HG02884 (cell line): ENCODE measurements at regions not wholly inside any gene's neighbourhood (a gene's known extent, or its start where the extent isn't known, plus 50 kb on each side); places are given as distances from the start of the nearest gene placed in this dataset.
"Not testable (repeated sequence)": the region's sequence is repeated elsewhere in the genome, so short reads cannot be mapped to it uniquely, and the experiment has no call there.

Experiments
- ATAC-seq: cut with Tn5 transposase; IDR thresholded peaks from one replicate; pipeline ENCODE4 v1.9.1; 2021; ENCODE audit warnings: mild to moderate bottlenecking, moderate library complexity; ENCODE audit not compliant: unreplicated experiment

DNA sequence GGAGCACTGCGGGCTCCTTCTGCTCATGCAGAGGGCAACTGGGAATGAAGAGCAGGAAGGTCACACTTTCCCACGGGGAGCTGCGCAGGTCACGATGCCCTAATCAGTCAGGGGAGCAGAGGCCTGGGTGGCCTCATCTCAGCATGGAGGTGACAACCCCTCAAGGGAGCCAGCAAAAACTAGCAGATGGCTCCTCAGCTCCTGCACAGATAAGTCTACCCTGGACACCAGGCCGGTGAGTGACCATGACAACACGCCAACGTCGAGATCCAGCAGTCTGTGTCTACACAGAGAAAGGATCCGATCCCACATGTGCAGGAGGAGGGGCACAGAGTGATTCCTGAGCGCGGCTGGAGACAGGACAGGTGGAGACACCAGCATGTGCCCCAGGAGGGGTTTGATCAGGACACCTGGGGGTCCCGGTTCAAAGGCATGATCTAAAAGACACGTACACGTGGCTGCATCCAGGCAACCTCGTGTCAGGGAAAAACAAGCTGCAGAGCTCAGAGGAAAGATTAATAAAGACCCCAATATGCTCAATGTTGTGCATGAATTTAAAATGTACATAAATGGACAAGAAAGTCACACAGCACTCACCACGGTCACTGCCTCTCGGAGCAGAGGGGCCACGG, 153.7 kb upstream of the SFSWAP start:
- no peak for ATAC-seq

DNA sequence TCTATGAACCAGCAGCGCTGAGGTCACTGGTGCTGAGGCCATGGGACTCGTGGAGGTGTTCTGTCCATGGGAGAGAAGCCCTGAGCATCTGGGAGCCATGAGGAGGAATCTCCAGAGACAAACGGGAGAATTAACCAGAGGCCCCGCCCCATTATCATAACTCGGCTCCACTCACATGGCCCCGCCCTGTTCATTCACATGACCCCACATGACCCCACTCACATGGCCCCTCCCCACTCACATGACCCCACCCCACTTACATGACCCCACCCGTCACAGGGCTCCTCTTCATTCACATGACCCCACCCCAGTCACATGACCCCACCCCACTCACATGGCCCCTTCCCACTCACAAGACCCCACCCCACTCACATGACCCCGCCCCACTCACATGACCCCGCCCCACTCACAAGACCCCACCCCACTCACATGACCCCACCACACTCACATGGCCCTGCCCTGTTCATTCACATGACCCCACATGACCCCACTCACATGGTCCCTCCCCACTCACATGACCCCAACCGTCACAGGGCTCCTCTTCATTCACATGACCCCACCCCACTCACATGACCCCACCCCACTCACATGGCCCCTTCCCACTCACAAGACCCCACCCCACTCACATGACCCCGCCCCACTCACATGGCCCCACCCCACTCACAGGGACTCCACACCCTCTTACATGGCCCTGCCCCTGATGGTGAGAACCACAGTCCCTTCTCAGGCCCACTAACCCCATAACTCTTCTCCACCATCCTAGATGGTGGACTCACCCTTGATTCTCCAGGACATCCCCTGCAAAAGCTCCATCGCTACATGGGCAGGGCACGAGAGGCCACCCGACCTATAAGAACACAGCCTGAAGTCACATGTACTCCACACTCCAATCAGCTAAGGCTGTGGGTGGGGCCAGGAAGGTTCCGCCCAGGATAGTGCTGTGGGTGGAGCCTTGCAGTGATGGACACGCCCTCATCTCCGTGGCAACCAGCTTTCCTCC, 151.1 kb upstream of the SFSWAP start:
- ATAC-seq: no peak

DNA sequence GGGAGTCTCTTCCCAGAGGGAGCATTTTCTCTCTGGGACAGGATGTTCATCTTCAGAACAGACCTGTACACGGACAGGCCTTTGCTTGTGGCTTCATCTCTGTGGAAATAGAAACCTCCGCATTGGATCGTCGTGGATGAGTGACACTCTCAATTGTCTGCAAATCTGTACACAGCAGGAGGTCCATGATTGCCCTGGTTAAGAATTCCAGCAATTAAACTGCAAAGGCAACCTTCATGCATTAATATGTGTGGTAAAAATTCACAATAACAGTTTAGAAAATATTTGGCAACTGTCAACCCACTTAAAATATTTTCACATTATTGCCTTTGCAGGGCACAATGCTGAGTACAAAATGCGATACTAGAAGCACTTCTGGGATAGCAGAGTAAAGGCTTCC, 149.8 kb upstream of the SFSWAP start:
- no peak for ATAC-seq

- ATAC-seq: no peak
These were observed 148.8 kb upstream of the SFSWAP start for GRCh38 chr12:131561891-131562684.

GRCh38 chr12:131564138-131564727, 146.7 kb upstream of the SFSWAP start:
- not testable (repeated sequence) for ATAC-seq

DNA sequence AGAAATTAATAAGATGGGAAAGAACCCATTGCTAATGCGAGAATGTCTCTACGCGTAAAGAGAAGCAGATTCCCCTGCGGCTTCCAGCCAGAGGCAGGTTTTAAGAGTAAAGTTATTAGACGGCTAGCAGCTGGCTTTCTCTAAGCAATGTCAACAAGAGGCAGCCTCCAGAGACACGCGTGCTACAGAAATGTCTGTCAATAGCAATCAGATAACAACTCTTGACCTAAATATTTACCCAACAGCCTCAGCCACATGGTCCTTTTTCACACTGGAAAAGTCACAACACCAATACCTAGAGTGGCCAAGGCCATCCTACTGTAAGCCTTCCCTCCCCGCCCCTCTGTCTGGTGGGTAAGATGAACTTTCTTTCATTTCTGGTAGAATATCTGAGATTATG, 146.0 kb upstream of the SFSWAP start:
- no peak for ATAC-seq

DNA sequence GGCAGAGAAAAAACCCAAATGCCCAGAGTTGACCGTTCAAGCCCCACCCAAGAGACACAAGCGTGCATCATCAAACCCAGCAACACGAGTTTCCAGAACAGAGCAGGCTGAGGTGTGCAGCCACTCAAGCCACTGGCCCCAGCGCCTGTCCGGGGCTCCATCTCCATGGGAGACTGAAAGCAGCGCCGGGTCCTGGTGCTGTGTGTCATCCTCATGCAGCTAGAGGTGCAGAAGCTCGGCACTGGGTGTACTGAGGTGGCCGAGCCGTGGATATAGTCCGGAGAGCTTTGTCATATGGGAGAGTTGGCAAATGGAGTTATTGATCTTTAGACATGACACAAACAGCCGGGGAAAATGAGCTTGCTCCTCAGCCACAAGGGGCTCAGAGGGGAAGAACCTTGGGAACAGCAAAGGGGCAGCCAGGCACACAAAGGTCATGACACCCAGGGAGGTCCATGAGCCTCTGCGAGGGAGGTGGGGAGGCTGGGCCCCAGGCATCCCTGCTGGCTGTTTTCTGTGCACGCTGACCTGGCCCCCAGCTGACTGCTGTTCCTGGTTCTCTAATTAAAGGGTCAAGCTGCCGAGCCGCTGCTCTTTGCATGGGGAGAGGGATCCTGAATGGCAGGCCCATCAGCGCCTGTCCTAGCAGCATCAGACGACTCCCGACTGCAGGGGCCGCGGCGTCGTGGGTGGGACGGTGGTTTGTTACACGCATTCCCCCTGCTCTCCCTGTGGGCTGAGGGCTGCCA, 145.4 kb upstream of the SFSWAP start:
- ATAC-seq: no peak

DNA sequence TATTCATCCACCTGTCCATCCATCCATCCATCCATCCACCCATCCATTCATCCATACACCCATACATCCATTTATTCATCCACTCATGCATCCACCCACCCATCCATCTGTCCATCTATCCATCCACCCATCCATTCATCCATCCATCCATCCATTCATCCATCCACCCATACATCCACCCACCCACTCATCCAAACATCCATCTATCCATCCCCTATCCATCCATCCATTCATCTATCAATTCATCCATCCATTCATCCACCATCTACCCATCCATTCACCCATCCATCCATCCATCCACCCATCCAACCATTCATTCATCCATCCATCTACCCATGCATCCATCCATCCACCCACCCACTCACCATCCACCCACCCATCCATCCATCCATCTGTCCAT, 142.6 kb upstream of the SFSWAP start:
- no peak for ATAC-seq

DNA sequence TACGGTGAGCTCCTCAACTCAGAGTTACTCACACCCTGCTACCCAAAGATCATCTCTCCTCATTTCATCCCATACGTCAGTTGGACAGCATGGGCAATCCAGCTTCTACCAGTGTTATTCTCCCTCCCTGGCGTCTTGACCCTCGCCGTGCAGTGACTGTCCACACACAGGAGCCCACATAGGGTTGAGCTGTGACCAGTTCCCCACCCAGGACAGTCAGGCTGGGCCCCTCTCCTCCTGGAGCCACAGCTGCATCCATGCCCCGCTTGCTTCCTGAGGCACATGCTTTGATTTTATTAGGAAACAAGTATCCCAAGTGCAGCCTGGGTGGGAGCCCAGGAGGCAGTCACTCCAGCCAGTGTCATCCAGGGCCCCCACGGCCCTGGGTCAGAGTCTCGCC, 140.3 kb upstream of the SFSWAP start:
- no peak for ATAC-seq

DNA sequence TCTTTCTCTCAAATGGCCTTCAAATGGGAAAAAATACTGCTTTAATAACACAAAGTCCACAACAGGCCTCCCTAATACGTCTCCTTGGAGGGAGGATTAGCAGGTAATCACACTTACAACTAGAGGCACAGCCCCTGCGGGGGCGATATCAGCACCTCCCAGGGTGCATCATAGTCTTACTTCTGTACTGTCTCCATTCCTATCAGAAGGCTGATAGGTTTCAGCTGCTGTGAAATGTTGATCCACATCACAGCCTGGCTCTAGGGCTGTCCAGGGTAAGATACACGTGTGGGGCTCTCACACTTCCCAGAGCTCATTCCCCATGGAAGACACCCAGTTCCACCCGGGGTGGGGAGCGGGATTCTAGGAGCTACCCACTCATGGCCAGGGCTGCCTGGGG, 139.1 kb upstream of the SFSWAP start:
- ATAC-seq: no peak

DNA sequence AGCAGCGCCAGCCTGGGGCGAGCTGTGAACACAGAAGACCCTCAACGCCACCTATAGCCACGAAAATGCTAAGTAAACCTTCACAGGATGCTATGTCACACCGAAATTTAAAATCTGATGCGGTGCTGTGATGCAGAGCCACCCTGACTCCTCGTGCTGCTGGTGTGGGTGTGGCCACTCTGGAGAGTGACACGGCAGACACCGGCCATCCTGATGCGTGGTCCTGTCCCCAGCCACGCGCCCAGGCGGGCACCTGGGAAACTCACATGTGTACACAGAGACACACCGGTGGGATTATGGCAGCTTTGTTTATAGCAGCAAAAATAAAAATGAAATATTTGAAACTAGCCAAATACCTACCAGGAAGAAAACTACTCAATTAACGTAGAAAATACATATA, 138.3 kb upstream of the SFSWAP start:
- ATAC-seq: no peak

- no peak for ATAC-seq
These were observed 137.1 kb upstream of the SFSWAP start for GRCh38 chr12:131573631-131574394.

GRCh38 chr12:131574395-131574771, 136.5 kb upstream of the SFSWAP start:
- ATAC-seq: no peak

DNA sequence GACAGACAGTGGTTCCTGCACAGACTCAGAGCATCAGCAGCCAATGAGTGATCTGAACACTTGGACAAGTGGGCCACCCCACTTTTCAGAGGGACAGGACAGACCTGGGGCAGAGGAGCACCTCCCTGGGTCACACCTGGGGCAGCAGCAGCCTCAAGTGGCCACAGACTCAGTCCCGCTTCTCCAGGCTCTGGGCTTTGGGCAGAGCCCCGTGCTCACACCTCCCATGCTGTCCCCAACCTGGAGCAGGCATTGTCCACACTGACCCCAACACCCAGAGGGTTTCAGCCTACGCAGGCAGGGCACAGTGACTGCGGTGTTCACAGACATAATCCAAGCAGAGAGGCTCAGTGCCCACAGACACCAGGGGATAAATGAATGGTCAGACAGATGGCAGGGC, 135.5 kb upstream of the SFSWAP start:
- no peak for ATAC-seq

GRCh38 chr12:131576734-131577133, 134.2 kb upstream of the SFSWAP start:
- ATAC-seq: not testable (repeated sequence)

GRCh38 chr12:131577766-131578165, 133.1 kb upstream of the SFSWAP start:
- no peak for ATAC-seq

DNA sequence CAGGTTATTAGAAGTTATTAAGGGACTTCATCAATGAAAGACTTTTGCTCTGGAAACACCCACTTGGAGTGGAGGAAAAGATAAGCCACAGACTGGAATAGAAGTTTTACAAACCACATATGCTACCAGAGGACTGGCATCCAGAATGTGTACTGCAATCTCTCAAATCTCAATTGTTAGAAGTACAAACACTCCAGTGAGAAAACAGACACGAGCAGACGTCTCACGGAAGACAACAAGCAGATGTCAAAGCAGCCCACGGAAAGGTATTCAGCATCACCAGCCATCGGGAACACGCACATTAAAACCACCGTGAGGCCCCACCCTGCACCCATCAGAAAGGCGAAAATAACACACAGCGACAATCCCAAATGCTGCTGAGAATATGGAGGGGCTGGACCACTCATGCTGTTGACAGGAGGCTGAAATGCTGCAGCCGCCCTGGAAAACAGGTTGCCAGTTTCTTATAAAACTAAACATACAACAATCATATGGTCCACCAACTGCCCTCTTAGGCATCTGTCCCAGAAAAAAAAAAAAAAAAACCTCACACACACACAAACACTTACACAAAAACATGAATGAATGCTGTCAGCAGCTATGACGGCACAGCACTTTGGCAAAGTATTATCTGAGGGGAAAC, 131.9 kb upstream of the SFSWAP start:
- no peak for ATAC-seq

DNA sequence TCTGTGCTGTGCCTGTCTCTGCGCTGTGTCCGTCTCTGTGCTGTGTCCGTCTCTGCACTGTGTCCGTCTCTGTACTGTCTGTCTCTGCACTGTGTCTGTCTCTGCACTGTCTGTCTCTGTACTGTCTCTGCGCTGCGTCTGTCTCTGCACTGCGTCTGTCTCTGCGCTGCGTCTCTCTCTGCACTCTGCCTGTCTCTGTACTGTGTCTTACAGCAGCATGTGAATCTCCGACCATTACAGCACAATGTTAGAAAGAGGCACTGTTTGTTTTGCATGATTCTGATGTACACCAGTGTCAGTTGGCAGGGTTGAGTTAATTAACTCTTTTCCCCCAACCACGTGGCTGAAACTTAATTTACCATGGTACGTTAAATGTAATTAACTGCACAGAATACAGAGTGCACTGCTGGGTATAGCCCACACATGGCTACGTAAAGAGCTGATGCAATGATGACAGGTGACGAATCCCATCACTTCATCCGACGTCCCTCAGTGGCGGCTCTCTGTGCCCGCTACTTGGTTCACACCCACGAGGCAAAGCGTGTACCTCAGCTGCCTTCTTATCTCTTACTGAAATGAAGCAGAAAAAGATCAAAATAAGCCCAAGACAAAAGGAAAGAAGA, 127.7 kb upstream of the SFSWAP start:
- no peak for ATAC-seq

DNA sequence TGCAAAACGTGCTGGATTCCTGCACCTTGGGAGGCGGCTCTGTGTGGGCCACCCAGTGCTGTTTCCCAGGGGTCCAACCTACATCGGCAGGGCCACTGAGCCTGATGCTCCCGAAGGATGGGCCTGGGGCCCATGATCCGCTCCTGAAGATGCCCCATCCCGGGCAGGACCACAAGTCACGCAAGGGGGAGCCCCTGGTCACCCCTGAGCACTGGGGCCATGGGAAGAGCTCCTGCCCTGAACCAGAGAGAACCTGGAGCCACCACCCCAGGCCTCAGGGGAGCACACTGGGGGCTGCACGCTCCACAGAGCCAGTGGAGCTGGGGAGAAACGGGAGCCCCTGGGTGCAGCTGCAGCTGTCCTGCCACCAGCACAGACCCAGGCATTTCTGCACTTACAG, 124.6 kb upstream of the SFSWAP start:
- ATAC-seq: no peak
